Liver (tissue), 8 donors: ENCODE measurements at regions not wholly inside any gene's neighbourhood (a gene's known extent, or its start where the extent isn't known, plus 50 kb on each side); places are given as distances from the start of the nearest gene placed in this dataset.

ENCODE experiments used
- DNase-seq: peaks from one replicate; pipeline ENCODE4 v3.0.0-alpha.2; 2017; ENCODE audit warnings: low spot score
- H3K27ac ChIP-seq, 2 donors: one replicate each; pipeline ENCODE4 v1.7.0; 2013; ENCODE audit warnings: inconsistent platforms in 2 of 2, low read length in 2 of 2, control low read depth in 1 of 2, low read depth in 1 of 2, mild to moderate bottlenecking in 1 of 2
- H3K27me3 ChIP-seq, 4 donors: one replicate each; pipeline versions ENCODE4 v1.6.1 to v1.7.0; 2013; ENCODE audit warnings: low read length in 3 of 4, inconsistent platforms in 1 of 4, mild to moderate bottlenecking in 1 of 4, moderate library complexity in 1 of 4; ENCODE audit not compliant: control insufficient read depth in 4 of 4, insufficient read depth in 4 of 4
- H3K36me3 ChIP-seq, 4 donors: one replicate each; pipeline versions ENCODE4 v1.6.1 to v1.7.0; 2013; ENCODE audit warnings: low read length in 3 of 4, mild to moderate bottlenecking in 3 of 4, low read depth in 1 of 4, moderate library complexity in 1 of 4; ENCODE audit not compliant: control insufficient read depth in 4 of 4, insufficient read depth in 3 of 4
- H3K4me1 ChIP-seq, 4 donors: one replicate each; pipeline versions ENCODE4 v1.6.1 to v1.7.0; 2013; ENCODE audit warnings: low read length in 3 of 4, mild to moderate bottlenecking in 3 of 4, moderate library complexity in 1 of 4; ENCODE audit not compliant: control insufficient read depth in 4 of 4, insufficient read depth in 4 of 4
- H3K4me3 ChIP-seq, 3 donors: one replicate each; pipeline versions ENCODE4 v1.6.1 to v1.7.0; 2013; ENCODE audit warnings: low read length in 3 of 3, control low read depth in 1 of 3, low read depth in 1 of 3, mild to moderate bottlenecking in 1 of 3
- H3K9ac ChIP-seq, 2 donors: one replicate each; pipeline ENCODE4 v1.7.0; 2013; ENCODE audit warnings: low read length in 2 of 2, mild to moderate bottlenecking in 2 of 2, moderate library complexity in 2 of 2, control low read depth in 1 of 2, low read depth in 1 of 2
- H3K9me3 ChIP-seq, 4 donors: one replicate each; pipeline versions ENCODE4 v1.6.1 to v1.7.0; 2013; ENCODE audit warnings: low read length in 3 of 4; ENCODE audit not compliant: control insufficient read depth in 4 of 4
- ATF3 ChIP-seq: IDR thresholded peaks from 2 replicates; pipeline ENCODE4 v1.6.1; 2016; ENCODE audit warnings: antibody characterized with exemption
- FOXA1 ChIP-seq: IDR thresholded peaks from 2 replicates; pipeline ENCODE4 v1.6.1; 2016; ENCODE audit warnings: antibody characterized with exemption
- FOXA2 ChIP-seq: IDR thresholded peaks from 2 replicates; pipeline ENCODE4 v1.6.1; 2016; ENCODE audit warnings: antibody characterized with exemption
- HNF4A ChIP-seq, 2 donors: conservative IDR thresholded peaks; 2 replicates each; pipeline ENCODE4 v1.6.1; 2016; ENCODE audit warnings: antibody characterized with exemption in 2 of 2, mild to moderate bottlenecking in 2 of 2
- HNF4G ChIP-seq: IDR thresholded peaks from 2 replicates; pipeline ENCODE4 v1.6.1; 2016; ENCODE audit warnings: antibody characterized with exemption
- MAX ChIP-seq: IDR thresholded peaks from 2 replicates; pipeline ENCODE4 v1.6.1; 2016; ENCODE audit warnings: antibody characterized with exemption
- NR2F2 ChIP-seq: IDR thresholded peaks from 2 replicates; pipeline ENCODE4 v1.6.1; 2016; ENCODE audit warnings: antibody characterized with exemption
- RAD21 ChIP-seq, 2 donors: IDR thresholded peaks; 2 replicates each; pipeline ENCODE4 v1.6.1; 2016; ENCODE audit warnings: antibody characterized with exemption in 2 of 2, mild to moderate bottlenecking in 2 of 2
- RXRA ChIP-seq, 2 donors: IDR thresholded peaks; 2 replicates each; pipeline ENCODE4 v1.6.1; 2017 to 2018; ENCODE audit warnings: antibody characterized with exemption in 2 of 2, mild to moderate bottlenecking in 1 of 2
- SP1 ChIP-seq: IDR thresholded peaks from 2 replicates; pipeline ENCODE4 v1.6.1; 2018; ENCODE audit warnings: antibody characterized with exemption, mild to moderate bottlenecking
- TAF1 ChIP-seq: conservative IDR thresholded peaks from 2 replicates; pipeline ENCODE4 v1.6.1; 2016; ENCODE audit warnings: antibody characterized with exemption, mild to moderate bottlenecking
- YY1 ChIP-seq: IDR thresholded peaks from 2 replicates; pipeline ENCODE4 v1.6.1; 2016; ENCODE audit warnings: antibody characterized with exemption, mild to moderate bottlenecking
- WGBS: extraction: QIAGEN DNeasy Blood & Tissue Kit; methylation state at CpG from one replicate; pipeline ENCODE4 v1.1.7; 2013; 5-methylcytosine and 5-hydroxymethylcytosine counted together
- TF ChIP-seq, protein P1 (sequence below): fragments of 150-350 bp; IDR thresholded peaks from 2 replicates; pipeline ENCODE4 v1.5.1; 2017; ENCODE audit warnings: improper control_type of control experiment, low read depth, low read length; ENCODE audit not compliant: missing input control
- TF ChIP-seq, protein P2 (sequence below): IDR thresholded peaks from 2 replicates; pipeline ENCODE4 v1.6.1; 2016; ENCODE audit warnings: antibody characterized with exemption
- TF ChIP-seq, protein P3 (sequence below): IDR thresholded peaks from 2 replicates; pipeline ENCODE4 v1.6.1; 2016; ENCODE audit warnings: antibody characterized with exemption, mild to moderate bottlenecking
- donor health status: healthy.
- donor health status: healthy.
- donor health status: healthy.
- donor health status: healthy.
- donor health status: healthy.

DNA sequence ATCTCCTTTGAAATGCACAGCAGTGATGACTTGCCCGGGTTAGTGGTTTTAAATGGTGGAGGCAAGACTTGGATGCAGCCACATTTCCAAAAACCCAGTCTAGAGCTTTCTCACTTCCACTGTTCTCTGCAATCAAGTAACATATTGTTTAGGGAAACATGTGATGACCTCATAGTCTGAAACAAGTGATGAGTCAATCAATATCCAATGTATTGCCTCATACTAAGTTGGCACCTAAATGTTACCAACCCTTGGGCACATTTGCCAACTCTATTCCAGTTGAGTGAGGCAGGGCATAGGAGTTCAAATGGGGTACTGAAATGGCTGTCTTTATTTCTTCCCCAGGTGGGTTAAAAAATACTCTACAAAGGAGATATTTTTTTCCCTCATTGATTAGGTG is 1105.4 kb downstream of the VRK1 start:
- Histone ChIP-seq H3K27ac (no peak overlapping the region), H3K9ac (no peak overlapping the region), H3K4me1 (no peaks in the 10 kb centered on the region), H3K27me3 (peaks cover 0 to 4% (median 0%) of the 10 kb centered on the region in 4 donors), H3K4me3 (no peak overlapping the region), H3K9me3 (no peaks in the 10 kb centered on the region), H3K36me3 (no peaks in the 10 kb centered on the region)
- 91% methylated on average over 1 of the region's 1 CpG for WGBS
- DNase-seq, result no peak
- no peak for TF ChIP-seq SP1
- no peak for TF ChIP-seq TAF1
- TF ChIP-seq, protein P1, sequence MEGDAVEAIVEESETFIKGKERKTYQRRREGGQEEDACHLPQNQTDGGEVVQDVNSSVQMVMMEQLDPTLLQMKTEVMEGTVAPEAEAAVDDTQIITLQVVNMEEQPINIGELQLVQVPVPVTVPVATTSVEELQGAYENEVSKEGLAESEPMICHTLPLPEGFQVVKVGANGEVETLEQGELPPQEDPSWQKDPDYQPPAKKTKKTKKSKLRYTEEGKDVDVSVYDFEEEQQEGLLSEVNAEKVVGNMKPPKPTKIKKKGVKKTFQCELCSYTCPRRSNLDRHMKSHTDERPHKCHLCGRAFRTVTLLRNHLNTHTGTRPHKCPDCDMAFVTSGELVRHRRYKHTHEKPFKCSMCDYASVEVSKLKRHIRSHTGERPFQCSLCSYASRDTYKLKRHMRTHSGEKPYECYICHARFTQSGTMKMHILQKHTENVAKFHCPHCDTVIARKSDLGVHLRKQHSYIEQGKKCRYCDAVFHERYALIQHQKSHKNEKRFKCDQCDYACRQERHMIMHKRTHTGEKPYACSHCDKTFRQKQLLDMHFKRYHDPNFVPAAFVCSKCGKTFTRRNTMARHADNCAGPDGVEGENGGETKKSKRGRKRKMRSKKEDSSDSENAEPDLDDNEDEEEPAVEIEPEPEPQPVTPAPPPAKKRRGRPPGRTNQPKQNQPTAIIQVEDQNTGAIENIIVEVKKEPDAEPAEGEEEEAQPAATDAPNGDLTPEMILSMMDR, result no peak
- TF ChIP-seq MAX, result no peak
- no peak for TF ChIP-seq ATF3

- TF ChIP-seq FOXA1, result no peak
- no peak for TF ChIP-seq YY1
- TF ChIP-seq, protein P2, sequence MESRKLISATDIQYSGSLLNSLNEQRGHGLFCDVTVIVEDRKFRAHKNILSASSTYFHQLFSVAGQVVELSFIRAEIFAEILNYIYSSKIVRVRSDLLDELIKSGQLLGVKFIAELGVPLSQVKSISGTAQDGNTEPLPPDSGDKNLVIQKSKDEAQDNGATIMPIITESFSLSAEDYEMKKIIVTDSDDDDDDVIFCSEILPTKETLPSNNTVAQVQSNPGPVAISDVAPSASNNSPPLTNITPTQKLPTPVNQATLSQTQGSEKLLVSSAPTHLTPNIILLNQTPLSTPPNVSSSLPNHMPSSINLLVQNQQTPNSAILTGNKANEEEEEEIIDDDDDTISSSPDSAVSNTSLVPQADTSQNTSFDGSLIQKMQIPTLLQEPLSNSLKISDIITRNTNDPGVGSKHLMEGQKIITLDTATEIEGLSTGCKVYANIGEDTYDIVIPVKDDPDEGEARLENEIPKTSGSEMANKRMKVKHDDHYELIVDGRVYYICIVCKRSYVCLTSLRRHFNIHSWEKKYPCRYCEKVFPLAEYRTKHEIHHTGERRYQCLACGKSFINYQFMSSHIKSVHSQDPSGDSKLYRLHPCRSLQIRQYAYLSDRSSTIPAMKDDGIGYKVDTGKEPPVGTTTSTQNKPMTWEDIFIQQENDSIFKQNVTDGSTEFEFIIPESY, result no peak
- TF ChIP-seq RXRA (IDR thresholded peaks at IDR 0.05), result no peak
- no peak for TF ChIP-seq NR2F2
- TF ChIP-seq MAX, result no peak
- no peak for TF ChIP-seq ATF3
- TF ChIP-seq, protein P1, result no peak
- TF ChIP-seq SP1, result no peak
- no peak for TF ChIP-seq RAD21 (IDR thresholded peaks at IDR 0.05)
- no peak for TF ChIP-seq HNF4G
- no peak for TF ChIP-seq TAF1
- TF ChIP-seq, protein P3, sequence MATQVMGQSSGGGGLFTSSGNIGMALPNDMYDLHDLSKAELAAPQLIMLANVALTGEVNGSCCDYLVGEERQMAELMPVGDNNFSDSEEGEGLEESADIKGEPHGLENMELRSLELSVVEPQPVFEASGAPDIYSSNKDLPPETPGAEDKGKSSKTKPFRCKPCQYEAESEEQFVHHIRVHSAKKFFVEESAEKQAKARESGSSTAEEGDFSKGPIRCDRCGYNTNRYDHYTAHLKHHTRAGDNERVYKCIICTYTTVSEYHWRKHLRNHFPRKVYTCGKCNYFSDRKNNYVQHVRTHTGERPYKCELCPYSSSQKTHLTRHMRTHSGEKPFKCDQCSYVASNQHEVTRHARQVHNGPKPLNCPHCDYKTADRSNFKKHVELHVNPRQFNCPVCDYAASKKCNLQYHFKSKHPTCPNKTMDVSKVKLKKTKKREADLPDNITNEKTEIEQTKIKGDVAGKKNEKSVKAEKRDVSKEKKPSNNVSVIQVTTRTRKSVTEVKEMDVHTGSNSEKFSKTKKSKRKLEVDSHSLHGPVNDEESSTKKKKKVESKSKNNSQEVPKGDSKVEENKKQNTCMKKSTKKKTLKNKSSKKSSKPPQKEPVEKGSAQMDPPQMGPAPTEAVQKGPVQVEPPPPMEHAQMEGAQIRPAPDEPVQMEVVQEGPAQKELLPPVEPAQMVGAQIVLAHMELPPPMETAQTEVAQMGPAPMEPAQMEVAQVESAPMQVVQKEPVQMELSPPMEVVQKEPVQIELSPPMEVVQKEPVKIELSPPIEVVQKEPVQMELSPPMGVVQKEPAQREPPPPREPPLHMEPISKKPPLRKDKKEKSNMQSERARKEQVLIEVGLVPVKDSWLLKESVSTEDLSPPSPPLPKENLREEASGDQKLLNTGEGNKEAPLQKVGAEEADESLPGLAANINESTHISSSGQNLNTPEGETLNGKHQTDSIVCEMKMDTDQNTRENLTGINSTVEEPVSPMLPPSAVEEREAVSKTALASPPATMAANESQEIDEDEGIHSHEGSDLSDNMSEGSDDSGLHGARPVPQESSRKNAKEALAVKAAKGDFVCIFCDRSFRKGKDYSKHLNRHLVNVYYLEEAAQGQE, result no peak
- TF ChIP-seq FOXA2, result no peak
- no peak for TF ChIP-seq HNF4A (conservative IDR thresholded peaks at IDR 0.05)
- Histone ChIP-seq H3K27me3 (peaks cover 0 to 4% (median 0%) of the 10 kb centered on the region in 4 donors), H3K9me3 (no peaks in the 10 kb centered on the region), H3K27ac (no peak overlapping the region), H3K36me3 (no peaks in the 10 kb centered on the region), H3K9ac (no peak overlapping the region), H3K4me3 (no peak overlapping the region), H3K4me1 (no peaks in the 10 kb centered on the region)
- DNase-seq, result no peak
- WGBS, result 67% methylated on average over 3 of the region's 3 CpGs
Measured at GRCh38 chr14:97903821-97904220, 1106.6 kb downstream of the VRK1 start.
